Peyer's patch (tissue), 4 donors: ENCODE measurements at regions not wholly inside any gene's neighbourhood (a gene's known extent, or its start where the extent isn't known, plus 50 kb on each side); places are given as distances from the start of the nearest gene placed in this dataset.

Experiments used
- DNase-seq, 3 donors: peaks; one replicate each; pipeline ENCODE4 v3.0.0-alpha.2; 2017 to 2019
- H3K27ac ChIP-seq, 4 donors: fragments of 200-600 bp; sonication (generic); one replicate each; pipeline ENCODE4 v1.5.1; 2016 to 2019
- H3K27me3 ChIP-seq, 2 donors: fragments of 200-600 bp; sonication (generic); one replicate each; pipeline ENCODE4 v1.5.1; 2019
- H3K36me3 ChIP-seq, 3 donors: fragments of 200-600 bp; sonication (generic); one replicate each; pipeline ENCODE4 v1.5.1; 2016 to 2019
- H3K4me1 ChIP-seq, 4 donors: fragments of 200-600 bp; sonication (generic); one replicate each; pipeline ENCODE4 v1.5.1; 2016 to 2019
- H3K4me3 ChIP-seq, 4 donors: fragments of 200-600 bp; sonication (generic); 1 replicate in 3 of 4; 2 replicates in 1 of 4; pipeline ENCODE4 v1.5.1; 2016 to 2019; ENCODE audit warnings: mild to moderate bottlenecking in 1 of 4
- H3K9me3 ChIP-seq, 4 donors: fragments of 200-600 bp; sonication (generic); one replicate each; pipeline ENCODE4 v1.5.1; 2016 to 2019; ENCODE audit warnings: mild to moderate bottlenecking in 1 of 4
- POLR2A ChIP-seq, 2 donors: fragments of 450-650 bp; IDR thresholded peaks; one replicate each; pipeline ENCODE4 v1.5.1; 2017; ENCODE audit warnings: antibody characterized with exemption in 2 of 2, mild to moderate bottlenecking in 2 of 2, moderate library complexity in 2 of 2
- TF ChIP-seq, protein P1 (sequence below), 6 experiments: fragments of 450-650 bp in 4 of 6; fragments of 200-600 bp in 2 of 6; sonication (generic) in 1 of 6; IDR thresholded peaks; one replicate each; pipeline ENCODE4 v1.5.1; 2017 to 2019; ENCODE audit warnings: antibody characterized with exemption in 6 of 6, mild to moderate bottlenecking in 3 of 6, moderate library complexity in 1 of 6

DNA sequence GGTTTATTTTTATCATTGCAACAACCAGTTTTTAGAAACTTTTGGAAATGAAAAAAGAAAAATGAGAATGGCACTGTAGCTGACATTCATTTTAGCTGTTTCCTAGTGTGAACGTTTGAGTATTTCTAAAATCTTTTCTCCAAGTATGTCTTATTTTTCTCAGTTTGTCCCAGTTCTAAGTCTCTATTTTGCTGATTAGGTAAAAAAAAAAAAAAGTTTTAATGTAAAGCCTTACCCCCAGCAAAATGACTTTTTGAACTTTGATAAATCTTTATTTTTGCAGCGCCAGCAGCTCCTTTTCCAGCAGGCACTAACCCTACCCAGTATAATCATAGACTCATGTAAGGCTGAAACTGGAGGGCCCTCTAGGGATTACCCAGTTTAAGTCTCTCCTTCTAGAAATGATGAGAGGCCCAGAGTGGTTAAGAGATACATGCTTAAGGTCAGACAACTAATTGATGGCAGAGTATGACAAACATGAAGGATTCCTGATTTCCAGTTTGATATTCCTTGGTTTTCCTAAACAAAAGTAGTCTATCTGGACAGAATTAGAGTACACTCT is 84.3 kb upstream of the SLC4A4 start:
- DNase-seq, result no peak
- H3K27ac ChIP-seq, result no peak overlapping the region
- no peaks in the 10 kb centered on the region for H3K27me3 ChIP-seq
- no peaks in the 10 kb centered on the region for H3K9me3 ChIP-seq
- TF ChIP-seq, protein P1, sequence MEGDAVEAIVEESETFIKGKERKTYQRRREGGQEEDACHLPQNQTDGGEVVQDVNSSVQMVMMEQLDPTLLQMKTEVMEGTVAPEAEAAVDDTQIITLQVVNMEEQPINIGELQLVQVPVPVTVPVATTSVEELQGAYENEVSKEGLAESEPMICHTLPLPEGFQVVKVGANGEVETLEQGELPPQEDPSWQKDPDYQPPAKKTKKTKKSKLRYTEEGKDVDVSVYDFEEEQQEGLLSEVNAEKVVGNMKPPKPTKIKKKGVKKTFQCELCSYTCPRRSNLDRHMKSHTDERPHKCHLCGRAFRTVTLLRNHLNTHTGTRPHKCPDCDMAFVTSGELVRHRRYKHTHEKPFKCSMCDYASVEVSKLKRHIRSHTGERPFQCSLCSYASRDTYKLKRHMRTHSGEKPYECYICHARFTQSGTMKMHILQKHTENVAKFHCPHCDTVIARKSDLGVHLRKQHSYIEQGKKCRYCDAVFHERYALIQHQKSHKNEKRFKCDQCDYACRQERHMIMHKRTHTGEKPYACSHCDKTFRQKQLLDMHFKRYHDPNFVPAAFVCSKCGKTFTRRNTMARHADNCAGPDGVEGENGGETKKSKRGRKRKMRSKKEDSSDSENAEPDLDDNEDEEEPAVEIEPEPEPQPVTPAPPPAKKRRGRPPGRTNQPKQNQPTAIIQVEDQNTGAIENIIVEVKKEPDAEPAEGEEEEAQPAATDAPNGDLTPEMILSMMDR (IDR thresholded peaks at IDR 0.05), result no peak
- no peak for TF ChIP-seq POLR2A (IDR thresholded peaks at IDR 0.05)
- no peak overlapping the region for H3K4me3 ChIP-seq
- H3K4me1 ChIP-seq, result no peaks in the 10 kb centered on the region
- no peaks in the 10 kb centered on the region for H3K36me3 ChIP-seq

DNA sequence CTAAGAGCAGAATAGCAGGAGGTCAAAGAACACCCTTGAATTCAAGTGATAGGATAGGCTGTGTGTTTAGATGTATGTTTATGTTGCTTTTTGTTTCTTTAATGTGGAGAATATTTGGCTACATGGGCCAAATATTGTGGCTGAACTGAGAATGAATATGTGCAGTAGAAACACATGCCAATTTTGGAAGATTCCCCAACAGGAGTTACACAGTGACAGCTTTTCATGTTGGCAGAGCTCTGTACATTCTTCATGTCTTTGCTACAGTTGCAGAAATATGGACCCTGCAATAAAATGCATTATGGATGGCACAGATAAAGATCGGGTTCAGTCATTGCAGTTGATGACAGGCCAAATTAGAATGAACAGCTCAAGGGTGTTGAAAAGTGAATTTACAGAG is 82.8 kb upstream of the SLC4A4 start:
- H3K9me3 ChIP-seq, result no peaks in the 10 kb centered on the region
- H3K27ac ChIP-seq, result no peak overlapping the region
- no peak overlapping the region for H3K4me3 ChIP-seq
- H3K4me1 ChIP-seq, result no peaks in the 10 kb centered on the region
- no peak for DNase-seq
- TF ChIP-seq, protein P1 (IDR thresholded peaks at IDR 0.05), result no peak
- TF ChIP-seq POLR2A (IDR thresholded peaks at IDR 0.05), result no peak
- no peaks in the 10 kb centered on the region for H3K36me3 ChIP-seq
- H3K27me3 ChIP-seq, result no peaks in the 10 kb centered on the region

DNA sequence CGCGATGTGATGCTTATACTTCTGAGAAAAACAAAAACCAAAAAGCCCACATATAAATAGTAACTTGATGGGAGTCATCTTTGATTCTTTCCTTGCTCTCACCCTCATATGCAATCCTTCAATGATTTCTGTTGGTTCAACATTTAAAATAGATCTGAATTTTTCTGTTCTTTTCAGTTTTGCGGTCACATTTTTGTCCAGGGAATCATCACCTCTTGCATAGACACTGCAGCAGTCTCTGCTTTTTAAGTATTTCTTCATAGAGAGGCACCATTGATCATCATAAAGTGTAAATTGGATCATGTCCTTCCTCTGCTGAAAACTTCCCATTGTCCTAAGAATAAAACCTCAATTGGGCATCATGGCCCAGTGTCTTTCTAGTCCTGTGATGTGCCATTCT is 81.1 kb upstream of the SLC4A4 start:
- H3K4me3 ChIP-seq, result no peak overlapping the region

DNA sequence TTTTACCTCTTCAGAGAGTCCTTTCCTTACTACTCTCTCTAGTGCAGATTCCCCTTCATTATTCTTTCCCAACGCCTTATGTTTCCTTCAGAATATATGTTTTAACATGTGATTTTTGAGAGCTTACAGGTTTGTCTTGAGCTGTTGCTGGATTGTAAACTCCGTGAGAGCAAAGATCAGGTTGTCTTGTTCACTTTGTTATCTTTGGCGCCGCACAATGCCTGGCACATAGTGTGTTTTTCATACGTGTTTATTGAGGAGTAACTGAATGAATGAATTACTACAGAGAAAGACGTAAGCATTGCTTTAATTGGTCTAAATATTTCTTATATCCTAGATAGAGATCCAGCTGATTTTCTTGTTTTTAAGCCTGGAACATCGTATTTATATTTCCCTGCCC is 80.5 kb upstream of the SLC4A4 start:
- DNase-seq, result no peak
- Histone ChIP-seq H3K27ac (no peak overlapping the region), H3K27me3 (no peaks in the 10 kb centered on the region)

More for the DNA sequence above, 81.1 kb upstream of the SLC4A4 start:
- TF ChIP-seq, protein P1 (IDR thresholded peaks at IDR 0.05), result no peak
- no peak for TF ChIP-seq POLR2A (IDR thresholded peaks at IDR 0.05)
- Histone ChIP-seq H3K4me1 (no peaks in the 10 kb centered on the region), H3K27ac (no peak overlapping the region), H3K36me3 (no peaks in the 10 kb centered on the region), H3K9me3 (no peaks in the 10 kb centered on the region), H3K27me3 (no peaks in the 10 kb centered on the region)
- DNase-seq, result no peak

DNA sequence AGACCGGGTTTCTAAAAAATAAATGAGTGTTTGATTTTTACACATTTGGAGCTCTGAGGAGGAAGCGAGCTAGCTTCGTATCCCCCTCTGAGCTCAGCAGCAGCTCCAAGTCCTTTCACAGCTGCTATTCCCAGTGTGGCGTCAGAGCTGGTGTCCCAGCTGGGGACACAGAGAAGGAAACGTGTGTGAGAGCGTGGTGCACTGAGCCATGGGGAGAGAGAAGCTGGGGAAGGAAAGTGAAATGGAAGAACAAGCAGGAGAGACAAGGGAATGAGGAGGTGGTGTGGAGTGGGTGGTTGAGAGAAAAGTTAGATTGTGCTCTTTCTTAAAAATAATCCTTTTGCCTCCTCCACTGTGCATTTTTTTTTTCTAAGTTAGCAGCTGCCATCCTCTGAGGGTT is 79.5 kb upstream of the SLC4A4 start:
- no peak for TF ChIP-seq POLR2A (IDR thresholded peaks at IDR 0.05)
- H3K27me3 ChIP-seq, result no peaks in the 10 kb centered on the region

More for the DNA sequence above, 80.5 kb upstream of the SLC4A4 start:
- no peaks in the 10 kb centered on the region for H3K4me1 ChIP-seq
- TF ChIP-seq, protein P1 (IDR thresholded peaks at IDR 0.05), result no peak
- TF ChIP-seq POLR2A (IDR thresholded peaks at IDR 0.05), result no peak
- H3K4me3 ChIP-seq, result no peak overlapping the region
- no peaks in the 10 kb centered on the region for H3K9me3 ChIP-seq
- no peaks in the 10 kb centered on the region for H3K36me3 ChIP-seq

DNA sequence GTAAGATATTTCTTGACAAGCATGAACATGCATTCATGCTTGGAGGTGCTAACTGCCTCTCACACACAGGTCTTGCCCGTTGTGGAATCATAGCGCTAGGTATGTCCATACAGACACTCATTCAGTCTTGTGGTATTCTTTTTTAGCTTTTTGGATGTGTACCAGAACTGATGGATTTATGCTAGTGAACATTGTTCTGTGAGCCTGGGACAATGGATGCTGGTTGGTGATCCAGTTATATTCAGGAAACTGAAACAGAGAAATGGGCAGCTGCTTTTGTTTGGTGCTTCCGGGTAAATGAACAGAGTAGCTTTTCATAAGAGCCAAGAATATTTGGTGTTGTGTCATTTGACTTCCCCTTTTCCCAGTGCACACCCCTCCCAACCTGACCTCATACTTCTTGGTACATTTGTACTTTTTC is 78.9 kb upstream of the SLC4A4 start:
- no peaks in the 10 kb centered on the region for H3K27me3 ChIP-seq
- H3K9me3 ChIP-seq, result no peaks in the 10 kb centered on the region
- no peaks in the 10 kb centered on the region for H3K4me1 ChIP-seq
- TF ChIP-seq, protein P1 (IDR thresholded peaks at IDR 0.05), result no peak
- TF ChIP-seq POLR2A (IDR thresholded peaks at IDR 0.05), result no peak
- H3K4me3 ChIP-seq, result no peak overlapping the region
- H3K36me3 ChIP-seq, result no peaks in the 10 kb centered on the region
- H3K27ac ChIP-seq, result no peak overlapping the region
- no peak for DNase-seq

More for the DNA sequence above, 79.5 kb upstream of the SLC4A4 start:
- Histone ChIP-seq H3K36me3 (no peaks in the 10 kb centered on the region), H3K4me3 (no peak overlapping the region), H3K27ac (no peak overlapping the region), H3K9me3 (no peaks in the 10 kb centered on the region), H3K4me1 (no peaks in the 10 kb centered on the region)
- no peak for DNase-seq
